SU-DHL-6 (cell line): ENCODE measurements at regions not wholly inside any gene's neighbourhood (a gene's known extent, or its start where the extent isn't known, plus 50 kb on each side); places are given as distances from the start of the nearest gene placed in this dataset.

ENCODE experiments used
- H2AFZ ChIP-seq: fragments of 200-600 bp; sonication (generic); 2 replicates; pipeline ENCODE4 v1.6.1; 2014; ENCODE audit warnings: low read depth, mild to moderate bottlenecking, moderate library complexity, mixed read lengths, antibody characterized with exemption, low read length; ENCODE audit not compliant: severe bottlenecking
- H3F3A ChIP-seq: fragments of 200-600 bp; shearing (Covaris generic); 2 replicates; pipeline ENCODE4 v1.6.0; 2016; ENCODE audit warnings: antibody characterized with exemption, mild to moderate bottlenecking; ENCODE audit not compliant: insufficient read depth
- H3K27ac ChIP-seq: fragments of 200-600 bp; sonication (generic); 2 replicates; pipeline ENCODE4 v1.5.1; 2016; ENCODE audit warnings: low read depth, mild to moderate bottlenecking, low read length, moderate library complexity, mixed read lengths
- H3K27me3 ChIP-seq: fragments of 200-600 bp; sonication (generic), shearing (Covaris generic); 2 replicates; pipeline ENCODE4 v1.6.0; 2014; ENCODE audit warnings: mild to moderate bottlenecking, low read length
- H3K36me3 ChIP-seq: fragments of 200-600 bp; sonication (generic); 2 replicates; pipeline ENCODE4 v1.6.1; 2014; ENCODE audit warnings: mild to moderate bottlenecking, low read length, mixed read lengths
- H3K4me2 ChIP-seq: fragments of 300-600, 200-600 bp; shearing (Covaris generic), sonication (generic); 2 replicates; pipeline ENCODE4 v1.6.0; 2014; ENCODE audit warnings: low read length, low read depth, mild to moderate bottlenecking; ENCODE audit not compliant: poor library complexity, severe bottlenecking
- H3K4me3 ChIP-seq: fragments of 200-600 bp; sonication (generic); 2 replicates; pipeline ENCODE4 v1.5.1; 2014; ENCODE audit warnings: antibody characterized with exemption, low read length, mild to moderate bottlenecking, mixed read lengths; ENCODE audit not compliant: insufficient read depth, poor library complexity, severe bottlenecking
- H3K79me2 ChIP-seq: fragments of 200-600 bp; sonication (generic); 2 replicates; pipeline ENCODE4 v1.6.1; 2014; ENCODE audit warnings: mild to moderate bottlenecking, low read length, moderate library complexity; ENCODE audit not compliant: insufficient read depth
- H3K9ac ChIP-seq: fragments of 200-600 bp; sonication (generic); 2 replicates; pipeline ENCODE4 v1.7.0; 2014; ENCODE audit warnings: mild to moderate bottlenecking, low read length
- H3K9me2 ChIP-seq: fragments of 200-600 bp; sonication (generic); replicated peaks from 2 replicates; pipeline ENCODE4 v1.6.1; 2014; ENCODE audit warnings: low read length; ENCODE audit not compliant: insufficient read depth
- H3K9me3 ChIP-seq: fragments of 200-600 bp; sonication (generic); 2 replicates; pipeline ENCODE4 v1.6.1; 2014; ENCODE audit warnings: low read length, mixed read lengths; ENCODE audit not compliant: insufficient read depth
- H4K20me1 ChIP-seq: fragments of 200-600 bp; sonication (generic); 2 replicates; pipeline ENCODE4 v1.6.1; 2014; ENCODE audit warnings: low read depth, mild to moderate bottlenecking, antibody characterized with exemption, low read length, moderate library complexity, mixed read lengths
- EZH2phosphoT487 ChIP-seq: fragments of 200-600 bp; sonication (generic), shearing (Covaris generic); conservative IDR thresholded peaks from 2 replicates; pipeline ENCODE4 v1.6.1; 2018; ENCODE audit warnings: mild to moderate bottlenecking, antibody characterized with exemption, low read length, moderate library complexity, mixed read lengths
- TF ChIP-seq, protein P1 (sequence below): fragments of 200-600 bp; sonication (generic); IDR thresholded peaks from one replicate; pipeline ENCODE4 v1.5.1; 2017; ENCODE audit warnings: antibody characterized with exemption, mild to moderate bottlenecking, low read length, moderate library complexity; ENCODE audit not compliant: insufficient read depth, poor library complexity, severe bottlenecking

GRCh38 chr3:106611116-106611515 is 742.3 kb upstream of the CBLB start:
- no peak overlapping the region for H3K4me3 ChIP-seq
- H2AFZ ChIP-seq: no peak overlapping the region

GRCh38 chr3:106611841-106612240 is 743.0 kb upstream of the CBLB start:
- Histone ChIP-seq H3K9me3 (0 out of 2 replicates have a peak, but pooled peaks cover 9% of the 10 kb centered on the region), H3K36me3 (no peaks in the 10 kb centered on the region)

More at GRCh38 chr3:106611116-106611515, 742.3 kb upstream of the CBLB start:
- no peak overlapping the region for H3K4me2 ChIP-seq
- no peaks in the 10 kb centered on the region for H3K9me2 ChIP-seq
- no peak overlapping the region for H3K9ac ChIP-seq
- TF ChIP-seq EZH2phosphoT487: no peak
- TF ChIP-seq, protein P1, sequence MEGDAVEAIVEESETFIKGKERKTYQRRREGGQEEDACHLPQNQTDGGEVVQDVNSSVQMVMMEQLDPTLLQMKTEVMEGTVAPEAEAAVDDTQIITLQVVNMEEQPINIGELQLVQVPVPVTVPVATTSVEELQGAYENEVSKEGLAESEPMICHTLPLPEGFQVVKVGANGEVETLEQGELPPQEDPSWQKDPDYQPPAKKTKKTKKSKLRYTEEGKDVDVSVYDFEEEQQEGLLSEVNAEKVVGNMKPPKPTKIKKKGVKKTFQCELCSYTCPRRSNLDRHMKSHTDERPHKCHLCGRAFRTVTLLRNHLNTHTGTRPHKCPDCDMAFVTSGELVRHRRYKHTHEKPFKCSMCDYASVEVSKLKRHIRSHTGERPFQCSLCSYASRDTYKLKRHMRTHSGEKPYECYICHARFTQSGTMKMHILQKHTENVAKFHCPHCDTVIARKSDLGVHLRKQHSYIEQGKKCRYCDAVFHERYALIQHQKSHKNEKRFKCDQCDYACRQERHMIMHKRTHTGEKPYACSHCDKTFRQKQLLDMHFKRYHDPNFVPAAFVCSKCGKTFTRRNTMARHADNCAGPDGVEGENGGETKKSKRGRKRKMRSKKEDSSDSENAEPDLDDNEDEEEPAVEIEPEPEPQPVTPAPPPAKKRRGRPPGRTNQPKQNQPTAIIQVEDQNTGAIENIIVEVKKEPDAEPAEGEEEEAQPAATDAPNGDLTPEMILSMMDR: no peak
- H3K27ac ChIP-seq: no peak overlapping the region
- no peaks in the 10 kb centered on the region for H3K27me3 ChIP-seq
- no peaks in the 10 kb centered on the region for H4K20me1 ChIP-seq
- no peaks in the 10 kb centered on the region for H3K79me2 ChIP-seq
- H3F3A ChIP-seq: no peaks in the 10 kb centered on the region
- H3K9me3 ChIP-seq: 0 out of 2 replicates have a peak, but pooled peaks cover 9% of the 10 kb centered on the region
- H3K36me3 ChIP-seq: no peaks in the 10 kb centered on the region

DNA sequence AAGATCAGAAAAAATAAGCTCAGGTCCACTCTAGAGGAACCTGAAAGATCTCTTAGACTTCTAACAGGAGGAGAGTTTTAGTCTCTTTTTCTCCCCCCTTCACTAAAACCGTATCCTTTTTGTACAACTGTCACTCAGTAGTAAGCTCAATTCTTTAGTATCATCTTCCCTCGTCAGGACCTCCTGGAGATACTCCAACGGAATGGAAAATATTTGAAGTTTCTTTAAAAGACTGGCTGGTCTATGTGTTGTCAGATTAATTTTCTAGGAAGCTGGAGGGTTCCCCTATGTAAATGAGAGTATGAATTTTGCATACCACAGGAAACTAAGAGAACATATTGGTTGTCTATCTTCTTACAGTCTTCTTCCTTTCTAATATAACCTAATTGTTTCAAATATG is 747.7 kb upstream of the CBLB start:
- no peak for TF ChIP-seq EZH2phosphoT487
- TF ChIP-seq, protein P1: no peak

More at GRCh38 chr3:106611841-106612240, 743.0 kb upstream of the CBLB start:
- TF ChIP-seq, protein P1: no peak
- no peak for TF ChIP-seq EZH2phosphoT487
- Histone ChIP-seq H3F3A (no peaks in the 10 kb centered on the region), H2AFZ (no peak overlapping the region), H3K79me2 (no peaks in the 10 kb centered on the region), H3K4me3 (no peak overlapping the region), H3K9ac (no peak overlapping the region), H3K4me2 (no peak overlapping the region), H3K27me3 (no peaks in the 10 kb centered on the region), H3K9me2 (no peaks in the 10 kb centered on the region), H3K27ac (no peak overlapping the region), H4K20me1 (no peaks in the 10 kb centered on the region)

More for the DNA sequence above, 747.7 kb upstream of the CBLB start:
- Histone ChIP-seq H3K27ac (no peak overlapping the region), H3K36me3 (no peaks in the 10 kb centered on the region), H3K9ac (no peak overlapping the region), H3K4me2 (no peak overlapping the region), H3K27me3 (no peaks in the 10 kb centered on the region), H3K79me2 (no peaks in the 10 kb centered on the region), H3F3A (no peaks in the 10 kb centered on the region), H2AFZ (no peak overlapping the region), H4K20me1 (no peaks in the 10 kb centered on the region), H3K4me3 (no peak overlapping the region), H3K9me3 (0 out of 2 replicates have a peak, but pooled peaks cover 9% of the 10 kb centered on the region), H3K9me2 (no peaks in the 10 kb centered on the region)
